GM12891 (cell line): ENCODE measurements at regions not wholly inside any gene's neighbourhood (a gene's known extent, or its start where the extent isn't known, plus 50 kb on each side); places are given as distances from the start of the nearest gene placed in this dataset.
"Not testable (repeated sequence)": the region's sequence is repeated elsewhere in the genome, so short reads cannot be mapped to it uniquely, and the experiment has no call there.

ENCODE experiments used
- POLR2A ChIP-seq: IDR thresholded peaks from 2 replicates; pipeline ENCODE4 v1.6.1; 2011; ENCODE audit warnings: low read depth, low read length, control low read depth
- POLR2AphosphoS5 ChIP-seq: IDR thresholded peaks from 2 replicates; pipeline ENCODE4 v1.6.1; 2011; ENCODE audit warnings: low read depth, low read length, control low read depth
- POU2F2 ChIP-seq: IDR thresholded peaks from 2 replicates; pipeline ENCODE4 v1.6.1; 2011; ENCODE audit warnings: low read depth, mild to moderate bottlenecking, control low read depth, low read length, moderate library complexity
- SPI1 ChIP-seq: IDR thresholded peaks from 2 replicates; pipeline ENCODE4 v1.6.1; 2011; ENCODE audit warnings: low read depth, low read length, control low read depth
- TAF1 ChIP-seq: IDR thresholded peaks from 2 replicates; pipeline ENCODE4 v1.6.1; 2011; ENCODE audit warnings: low read depth, low read length, control low read depth

DNA sequence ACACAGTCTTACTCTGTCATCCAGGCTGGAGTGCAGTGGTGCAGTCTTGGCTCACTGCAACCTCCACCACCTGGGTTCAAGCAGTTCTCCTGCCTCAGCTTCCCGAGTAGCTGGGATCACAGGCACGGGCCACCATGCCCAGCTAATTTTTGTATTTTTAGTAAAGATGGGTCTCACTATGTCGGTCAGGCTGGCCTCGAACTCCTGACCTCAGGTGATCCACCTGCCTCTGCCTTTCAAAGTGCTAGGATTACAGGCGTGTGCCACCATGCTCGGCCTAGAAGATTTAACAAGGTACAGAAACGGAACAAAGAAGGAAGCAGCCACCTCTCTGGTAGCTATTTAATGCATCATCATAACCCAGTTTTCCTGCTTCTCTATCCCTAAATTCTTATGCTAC lies 113.8 kb downstream of the LARP7 start:
- TF ChIP-seq TAF1, POLR2A, POLR2AphosphoS5, SPI1, POU2F2: not testable (repeated sequence)
